Type B pancreatic cell (in vitro differentiated cells): ENCODE measurements at regions not wholly inside any gene's neighbourhood (a gene's known extent, or its start where the extent isn't known, plus 50 kb on each side); places are given as distances from the start of the nearest gene placed in this dataset.

Experiments used
- DNase-seq: peaks from one replicate; pipeline ENCODE4 v3.0.0; 2021; ENCODE audit warnings: mixed read lengths; ENCODE audit not compliant: unreplicated experiment; ENCODE audit errors: extremely low spot score
- H3K27ac Mint-ChIP-seq: 2 replicates; pipeline ENCODE4 v1.8.0; 2021; ENCODE audit warnings: mild to moderate bottlenecking, mixed read lengths
- H3K27me3 Mint-ChIP-seq: 2 replicates; pipeline ENCODE4 v1.8.0; 2021; ENCODE audit warnings: mixed read lengths
- H3K36me3 Mint-ChIP-seq: 2 replicates; pipeline ENCODE4 v1.8.0; 2021; ENCODE audit warnings: mixed read lengths
- H3K4me1 Mint-ChIP-seq: one replicate; pipeline ENCODE4 v1.8.0; 2021; ENCODE audit warnings: mixed read lengths; ENCODE audit not compliant: unreplicated experiment
- H3K4me3 Mint-ChIP-seq: 2 replicates; pipeline ENCODE4 v1.8.0; 2021; ENCODE audit warnings: mild to moderate bottlenecking, mixed read lengths
- H3K9me3 Mint-ChIP-seq: 2 replicates; pipeline ENCODE4 v1.8.0; 2021; ENCODE audit warnings: mixed read lengths
- CTCF ChIP-seq: fragments of 200-600 bp; sonication (generic); conservative IDR thresholded peaks from 2 replicates; pipeline ENCODE4 v1.5.0; 2021; ENCODE audit warnings: antibody characterized with exemption, mild to moderate bottlenecking

- no peak overlapping the region for H3K4me3 Mint-ChIP-seq
- no peaks in the 10 kb centered on the region for H3K36me3 Mint-ChIP-seq
- peaks cover 19% of the 10 kb centered on the region for H3K27me3 Mint-ChIP-seq
- no peak overlapping the region for H3K27ac Mint-ChIP-seq
- TF ChIP-seq CTCF: no peak
- DNase-seq: no peak
- H3K4me1 Mint-ChIP-seq: peaks cover 5% of the 10 kb centered on the region
- H3K9me3 Mint-ChIP-seq: no peaks in the 10 kb centered on the region
Measured at GRCh38 chr7:26549281-26549944, 257.8 kb downstream of the SNX10 start.

DNA sequence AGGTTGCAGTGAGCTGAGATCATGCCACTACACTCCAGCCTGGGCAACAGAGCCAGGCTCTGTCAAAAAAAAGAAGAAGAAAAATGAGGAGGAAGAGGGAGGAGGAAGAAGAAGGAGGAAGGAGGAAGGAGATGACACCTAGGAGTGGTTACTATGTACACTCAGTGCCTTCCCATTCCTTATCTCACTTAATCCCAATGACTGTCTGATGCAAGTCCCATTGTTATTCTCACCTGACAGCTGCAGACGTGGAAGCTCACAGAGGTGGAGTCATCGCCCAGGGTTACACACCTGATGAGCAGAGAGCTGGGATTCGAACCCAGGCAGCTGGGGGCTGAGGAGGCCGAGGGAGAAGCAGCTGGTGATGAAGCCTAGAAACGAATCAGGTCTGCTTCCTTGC is 258.8 kb downstream of the SNX10 start:
- H3K4me3 Mint-ChIP-seq: no peak overlapping the region
- no peak for DNase-seq
- H3K27me3 Mint-ChIP-seq: peaks cover 22% of the 10 kb centered on the region
- no peaks in the 10 kb centered on the region for H3K36me3 Mint-ChIP-seq
- H3K27ac Mint-ChIP-seq: no peak overlapping the region
- TF ChIP-seq CTCF: no peak
- peaks cover 5% of the 10 kb centered on the region for H3K4me1 Mint-ChIP-seq
- H3K9me3 Mint-ChIP-seq: no peaks in the 10 kb centered on the region

DNA sequence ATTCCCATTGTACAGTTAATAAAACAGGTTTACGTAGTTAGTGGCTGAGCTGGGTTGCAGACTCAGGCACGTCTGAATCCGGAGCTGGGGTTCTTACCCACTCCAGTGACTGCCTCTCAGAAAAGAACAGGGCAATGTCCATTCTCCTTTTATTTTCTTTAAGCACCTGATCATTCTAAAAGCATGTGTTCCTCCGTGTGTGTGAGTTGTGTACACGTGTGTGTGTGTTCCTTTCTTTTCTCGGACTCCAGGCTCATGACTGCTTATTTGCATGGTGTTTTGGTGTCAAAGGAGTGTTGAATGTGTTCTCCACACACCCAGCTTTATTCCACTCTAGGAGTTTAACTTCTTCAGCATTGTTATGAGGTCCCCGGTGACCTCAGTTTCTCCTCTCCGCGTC is 260.1 kb downstream of the SNX10 start:
- Mint-ChIP-seq H3K9me3 (no peaks in the 10 kb centered on the region), H3K4me1 (peaks cover 5% of the 10 kb centered on the region), H3K4me3 (no peak overlapping the region), H3K27ac (no peak overlapping the region), H3K27me3 (peaks cover 27% of the 10 kb centered on the region), H3K36me3 (no peaks in the 10 kb centered on the region)
- DNase-seq: no peak
- no peak for TF ChIP-seq CTCF

DNA sequence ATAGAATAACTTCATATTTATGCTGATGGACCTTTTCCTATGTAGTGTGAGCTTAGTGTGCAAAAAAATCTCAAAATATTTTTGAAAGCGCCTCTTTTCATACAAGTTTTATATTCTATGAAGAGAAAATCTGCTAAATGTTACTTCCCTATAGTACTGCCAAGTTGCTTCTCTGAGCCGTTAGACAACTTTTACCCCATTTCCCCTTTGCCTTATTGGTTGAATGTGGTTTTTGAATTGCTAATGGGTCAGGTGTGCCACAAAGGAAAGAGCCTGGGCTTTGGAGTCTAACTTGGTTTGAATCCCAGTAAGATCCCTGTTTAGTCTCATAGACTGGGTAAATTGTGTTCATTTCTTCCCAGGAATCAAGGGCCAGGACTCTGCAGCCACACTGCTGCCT is 261.5 kb downstream of the SNX10 start:
- Mint-ChIP-seq H3K27me3 (peaks cover 24% of the 10 kb centered on the region), H3K36me3 (no peaks in the 10 kb centered on the region), H3K4me1 (peaks cover 5% of the 10 kb centered on the region), H3K9me3 (no peaks in the 10 kb centered on the region), H3K4me3 (no peak overlapping the region), H3K27ac (no peak overlapping the region)
- TF ChIP-seq CTCF: no peak
- DNase-seq: no peak

DNA sequence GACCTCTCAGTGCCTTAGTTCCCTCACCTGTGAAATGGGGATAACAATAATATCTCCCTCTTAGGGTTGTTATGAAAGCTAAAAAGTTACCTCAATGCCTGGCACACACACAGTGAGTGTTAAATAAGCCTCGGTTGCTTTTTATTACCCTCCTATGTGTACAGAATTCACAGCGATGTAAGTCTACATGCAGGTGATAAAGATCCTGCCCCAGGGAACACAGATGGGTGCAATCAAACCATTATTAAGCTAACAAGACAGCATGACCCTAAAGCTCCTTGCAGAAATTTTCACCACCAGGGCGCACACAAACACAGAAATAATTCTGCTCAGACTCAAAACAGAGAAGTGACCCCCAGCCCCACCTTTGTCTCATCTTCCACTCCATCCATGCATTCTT is 261.9 kb downstream of the SNX10 start:
- H3K27me3 Mint-ChIP-seq: peaks cover 24% of the 10 kb centered on the region
- no peaks in the 10 kb centered on the region for H3K9me3 Mint-ChIP-seq
- TF ChIP-seq CTCF: no peak
- DNase-seq: no peak
- no peak overlapping the region for H3K4me3 Mint-ChIP-seq
- H3K27ac Mint-ChIP-seq: no peak overlapping the region
- peaks cover 5% of the 10 kb centered on the region for H3K4me1 Mint-ChIP-seq
- H3K36me3 Mint-ChIP-seq: no peaks in the 10 kb centered on the region

GRCh38 chr7:26554952-26555351 is 263.3 kb downstream of the SNX10 start:
- TF ChIP-seq CTCF: no peak
- Mint-ChIP-seq H3K4me1 (peaks cover 5% of the 10 kb centered on the region), H3K27me3 (peaks cover 24% of the 10 kb centered on the region), H3K36me3 (no peaks in the 10 kb centered on the region), H3K9me3 (no peaks in the 10 kb centered on the region), H3K27ac (no peak overlapping the region), H3K4me3 (no peak overlapping the region)
- DNase-seq: no peak
